ENCODE measurements at regions not wholly inside any gene's neighbourhood (a gene's known extent, or its start where the extent isn't known, plus 50 kb on each side); places are given as distances from the start of the nearest gene placed in this dataset.

DNA sequence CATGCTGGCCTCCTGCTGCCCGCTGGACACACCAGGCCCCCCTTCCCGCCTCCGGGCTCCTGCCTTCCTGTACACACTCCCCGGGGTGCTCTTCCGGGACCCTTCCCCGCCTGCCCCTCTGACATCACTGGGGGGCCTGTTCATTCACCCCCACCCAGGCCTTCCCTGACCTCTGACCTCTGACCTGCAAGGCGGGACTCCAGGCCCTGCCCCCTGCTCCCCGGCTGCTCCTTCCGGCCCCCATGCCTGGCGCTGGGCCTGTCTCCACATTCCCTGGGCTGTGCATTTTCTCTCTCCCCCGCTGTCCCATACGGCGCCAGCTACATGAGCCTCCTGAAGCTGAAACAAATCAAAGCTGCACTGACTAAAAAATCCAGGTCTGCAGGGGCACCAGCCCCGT is 71.6 kb upstream of the GATA5 start:
- TF ChIP-seq, protein P1, sequence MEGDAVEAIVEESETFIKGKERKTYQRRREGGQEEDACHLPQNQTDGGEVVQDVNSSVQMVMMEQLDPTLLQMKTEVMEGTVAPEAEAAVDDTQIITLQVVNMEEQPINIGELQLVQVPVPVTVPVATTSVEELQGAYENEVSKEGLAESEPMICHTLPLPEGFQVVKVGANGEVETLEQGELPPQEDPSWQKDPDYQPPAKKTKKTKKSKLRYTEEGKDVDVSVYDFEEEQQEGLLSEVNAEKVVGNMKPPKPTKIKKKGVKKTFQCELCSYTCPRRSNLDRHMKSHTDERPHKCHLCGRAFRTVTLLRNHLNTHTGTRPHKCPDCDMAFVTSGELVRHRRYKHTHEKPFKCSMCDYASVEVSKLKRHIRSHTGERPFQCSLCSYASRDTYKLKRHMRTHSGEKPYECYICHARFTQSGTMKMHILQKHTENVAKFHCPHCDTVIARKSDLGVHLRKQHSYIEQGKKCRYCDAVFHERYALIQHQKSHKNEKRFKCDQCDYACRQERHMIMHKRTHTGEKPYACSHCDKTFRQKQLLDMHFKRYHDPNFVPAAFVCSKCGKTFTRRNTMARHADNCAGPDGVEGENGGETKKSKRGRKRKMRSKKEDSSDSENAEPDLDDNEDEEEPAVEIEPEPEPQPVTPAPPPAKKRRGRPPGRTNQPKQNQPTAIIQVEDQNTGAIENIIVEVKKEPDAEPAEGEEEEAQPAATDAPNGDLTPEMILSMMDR (IDR thresholded peaks at IDR 0.05; ENCODE audit: insufficient read depth, low read length, poor library complexity, severe bottlenecking), result no peak
- H3K4me3 ChIP-seq (ENCODE audit: low read depth, low read length), result no peak overlapping the region
- no peak for DNase-seq (ENCODE audit: low read depth)
- peaks cover 60% of the 10 kb centered on the region for H3K27me3 ChIP-seq (ENCODE audit: control insufficient read depth, insufficient read depth, low read length)
- no peaks in the 10 kb centered on the region for H3K36me3 ChIP-seq (ENCODE audit: control insufficient read depth, insufficient read depth, low read length)

DNA sequence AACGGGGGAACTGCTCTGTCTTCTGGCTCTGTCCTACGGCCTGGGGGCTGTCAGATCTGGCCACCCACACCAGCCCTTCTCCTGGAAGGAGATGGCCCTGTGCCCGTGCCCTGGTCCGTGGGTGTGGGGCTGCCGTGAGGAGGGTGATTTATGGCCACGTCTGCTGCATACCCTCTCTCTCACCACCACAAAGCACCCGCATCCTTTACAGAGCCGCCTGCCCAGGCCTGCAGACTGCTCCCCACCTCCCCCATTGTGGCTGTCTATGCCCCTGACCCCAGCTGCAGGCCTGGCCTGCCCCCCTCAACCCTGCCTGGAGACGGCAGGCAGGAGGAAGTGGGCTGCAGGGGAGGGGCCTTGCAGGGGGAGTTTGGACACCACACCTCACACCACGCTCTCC is 72.7 kb upstream of the GATA5 start:
- H3K27me3 ChIP-seq (ENCODE audit: control insufficient read depth, insufficient read depth, low read length), result peaks cover 66% of the 10 kb centered on the region
- TF ChIP-seq, protein P1 (IDR thresholded peaks at IDR 0.05; ENCODE audit: insufficient read depth, low read length, poor library complexity, severe bottlenecking), result no peak
- no peak for DNase-seq (ENCODE audit: low read depth)
- no peaks in the 10 kb centered on the region for H3K36me3 ChIP-seq (ENCODE audit: control insufficient read depth, insufficient read depth, low read length)
- no peak overlapping the region for H3K4me3 ChIP-seq (ENCODE audit: low read depth, low read length)

DNA sequence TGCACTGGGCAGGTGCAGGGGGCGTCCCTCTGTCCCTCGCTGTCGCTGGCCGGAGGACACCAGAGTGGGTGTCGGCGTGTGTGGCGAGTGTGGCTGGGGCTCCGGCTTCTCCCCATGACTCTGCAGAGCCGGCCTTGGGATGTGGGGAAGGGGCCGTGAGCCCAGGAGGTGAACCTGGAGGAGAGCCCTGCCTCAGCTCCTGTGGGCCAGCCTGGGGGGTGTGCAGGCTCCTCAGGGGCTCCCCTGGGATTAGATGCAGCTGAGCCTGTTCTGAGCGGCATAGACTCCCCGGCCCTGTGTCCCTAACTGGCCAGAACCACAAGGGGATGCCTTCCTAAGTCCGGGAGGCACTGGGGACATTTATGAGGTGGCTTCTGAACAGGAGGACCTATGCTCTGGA is 73.2 kb upstream of the GATA5 start:
- peaks cover 67% of the 10 kb centered on the region for H3K27me3 ChIP-seq (ENCODE audit: control insufficient read depth, insufficient read depth, low read length)
- DNase-seq (ENCODE audit: low read depth), result no peak

DNA sequence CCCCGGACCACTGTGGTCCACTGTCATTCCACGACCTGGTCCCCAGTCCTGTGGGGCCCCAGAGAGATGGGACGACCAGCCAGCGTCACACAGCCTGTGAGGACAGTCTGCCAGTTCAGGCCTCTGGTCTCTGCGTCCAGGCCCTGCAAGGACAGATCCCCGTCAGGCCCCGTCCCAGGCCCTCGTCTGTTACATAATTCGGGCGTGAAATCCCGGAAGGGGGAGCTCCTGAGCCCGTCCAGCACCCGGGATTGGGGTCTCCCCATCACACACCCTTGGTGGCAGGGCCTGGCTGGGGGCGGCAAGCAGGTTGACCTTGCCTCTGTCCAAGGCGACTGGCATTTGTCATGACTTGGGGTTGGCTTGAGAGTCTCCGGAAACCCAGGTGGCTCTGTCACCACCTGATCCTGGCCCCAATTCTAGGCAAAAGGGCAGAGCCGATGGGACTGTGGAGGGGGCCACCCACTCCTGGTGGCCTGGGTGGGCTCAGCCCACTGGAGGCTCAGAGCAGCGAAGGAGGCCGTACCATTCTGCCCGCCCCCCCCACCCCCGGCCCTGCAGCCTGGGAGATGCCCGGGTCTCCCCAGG is 73.8 kb upstream of the GATA5 start:
- peaks cover 72% of the 10 kb centered on the region for H3K27me3 ChIP-seq (ENCODE audit: control insufficient read depth, insufficient read depth, low read length)

More for the DNA sequence above, 73.2 kb upstream of the GATA5 start:
- TF ChIP-seq, protein P1 (IDR thresholded peaks at IDR 0.05; ENCODE audit: insufficient read depth, low read length, poor library complexity, severe bottlenecking), result no peak
- Histone ChIP-seq H3K36me3 (ENCODE audit: control insufficient read depth, insufficient read depth, low read length) (no peaks in the 10 kb centered on the region), H3K4me3 (ENCODE audit: low read depth, low read length) (no peak overlapping the region)

DNA sequence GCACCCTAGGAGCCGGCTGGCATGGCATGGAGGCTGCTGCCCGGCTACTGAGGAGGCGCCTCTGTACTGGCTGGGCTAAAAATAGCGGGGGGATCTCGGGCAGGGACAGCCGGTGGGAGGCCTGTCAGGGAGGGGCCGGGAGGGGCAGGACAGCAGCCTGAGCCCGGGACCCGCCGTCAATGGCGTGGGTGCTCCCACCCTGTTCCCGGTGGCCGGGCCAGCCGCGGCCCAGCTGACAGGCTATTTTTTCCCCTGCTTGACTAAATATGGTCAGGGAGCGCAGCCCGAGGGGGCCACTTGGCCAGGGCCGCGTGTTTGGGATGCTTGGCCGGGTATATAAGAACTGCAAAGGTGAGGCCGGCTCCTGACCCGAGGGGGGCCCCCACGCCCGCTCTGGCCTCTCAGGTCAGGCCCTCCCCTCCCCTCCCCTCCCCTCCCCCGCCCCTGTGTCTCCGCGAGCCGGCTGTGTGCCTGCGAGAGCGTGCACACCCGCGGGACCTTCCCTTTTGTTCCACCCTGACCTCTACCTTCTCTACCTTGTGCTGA is 74.4 kb upstream of the GATA5 start:
- peaks cover 74% of the 10 kb centered on the region for H3K27me3 ChIP-seq (ENCODE audit: control insufficient read depth, insufficient read depth, low read length)
- DNase-seq (ENCODE audit: low read depth), result no peak
- TF ChIP-seq, protein P1 (IDR thresholded peaks at IDR 0.05; ENCODE audit: insufficient read depth, low read length, poor library complexity, severe bottlenecking), result no peak
- no peaks in the 10 kb centered on the region for H3K36me3 ChIP-seq (ENCODE audit: control insufficient read depth, insufficient read depth, low read length)
- no peak overlapping the region for H3K4me3 ChIP-seq (ENCODE audit: low read depth, low read length)

More for the DNA sequence above, 73.8 kb upstream of the GATA5 start:
- no peak for DNase-seq (ENCODE audit: low read depth)
- TF ChIP-seq, protein P1 (IDR thresholded peaks at IDR 0.05; ENCODE audit: insufficient read depth, low read length, poor library complexity, severe bottlenecking), result no peak
- no peak overlapping the region for H3K4me3 ChIP-seq (ENCODE audit: low read depth, low read length)
- H3K36me3 ChIP-seq (ENCODE audit: control insufficient read depth, insufficient read depth, low read length), result no peaks in the 10 kb centered on the region
